Fibroblast of the aortic adventitia (primary cell): ENCODE measurements at regions not wholly inside any gene's neighbourhood (a gene's known extent, or its start where the extent isn't known, plus 50 kb on each side); places are given as distances from the start of the nearest gene placed in this dataset.
A peak's percentile ranks its signal among the peaks of the same experiment; 100 is the strongest.

Experiments
- DNase-seq: peaks from one replicate; pipeline ENCODE4 v3.0.0-alpha.2; 2010; ENCODE audit warnings: low read depth
- H3K4me3 ChIP-seq: 2 replicates; pipeline ENCODE4 v1.5.1; 2011; ENCODE audit warnings: low read depth, mild to moderate bottlenecking, control low read depth, low read length, moderate library complexity
- CTCF ChIP-seq: IDR thresholded peaks from 2 replicates; pipeline ENCODE4 v1.5.1; 2011; ENCODE audit warnings: mild to moderate bottlenecking, low read length, control low read depth, inconsistent platforms; ENCODE audit not compliant: insufficient read depth

GRCh38 chr4:165663411-165663810 is 209.6 kb upstream of the TLL1 start:
- TF ChIP-seq CTCF, result no peak
- H3K4me3 ChIP-seq, result no peak overlapping the region
- DNase-seq, result peak; percentile 79

GRCh38 chr4:165666836-165667235 is 206.2 kb upstream of the TLL1 start:
- H3K4me3 ChIP-seq, result no peak overlapping the region
- DNase-seq, result no peak
- TF ChIP-seq CTCF, result no peak

- H3K4me3 ChIP-seq, result no peak overlapping the region
- no peak for DNase-seq
- TF ChIP-seq CTCF, result no peak
Measured at GRCh38 chr4:165667969-165668368, 205.1 kb upstream of the TLL1 start.

- H3K4me3 ChIP-seq, result no peak overlapping the region
- DNase-seq, result peak; percentile 52
- no peak for TF ChIP-seq CTCF
Measured at GRCh38 chr4:165668694-165669093, 204.3 kb upstream of the TLL1 start.

GRCh38 chr4:165677081-165677480 is 196.0 kb upstream of the TLL1 start:
- DNase-seq, result no peak
- TF ChIP-seq CTCF, result no peak
- H3K4me3 ChIP-seq, result no peak overlapping the region

- TF ChIP-seq CTCF, result no peak
- H3K4me3 ChIP-seq, result no peak overlapping the region
- DNase-seq, result no peak
Measured at GRCh38 chr4:165678236-165678935, 194.7 kb upstream of the TLL1 start.

GRCh38 chr4:165678936-165679325 is 194.1 kb upstream of the TLL1 start:
- no peak for DNase-seq
- no peak overlapping the region for H3K4me3 ChIP-seq
- TF ChIP-seq CTCF, result no peak
